Lower lobe of right lung (tissue), 2 donors: ENCODE measurements at regions not wholly inside any gene's neighbourhood (a gene's known extent, or its start where the extent isn't known, plus 50 kb on each side); places are given as distances from the start of the nearest gene placed in this dataset.

Experiments used
- ATAC-seq, 2 donors: fragments of 200-7000 bp; cut with Tn5 transposase; one replicate each; pipeline ENCODE4 v1.9.1; 2020 to 2022; ENCODE audit warnings: mild to moderate bottlenecking in 2 of 2, moderate library complexity in 2 of 2
- DNase-seq: peaks from one replicate; pipeline ENCODE4 v3.0.0-alpha.2; 2020
- H3K27ac ChIP-seq: fragments of 200-600 bp; one replicate; pipeline ENCODE4 v1.8.0; 2022
- H3K27me3 ChIP-seq: fragments of 200-600 bp; one replicate; pipeline ENCODE4 v1.8.0; 2022; ENCODE audit warnings: low read depth
- H3K36me3 ChIP-seq: fragments of 200-600 bp; one replicate; pipeline ENCODE4 v1.8.0; 2022; ENCODE audit warnings: mild to moderate bottlenecking
- H3K4me1 ChIP-seq: fragments of 200-600 bp; one replicate; pipeline ENCODE4 v1.8.0; 2022
- H3K4me3 ChIP-seq: fragments of 200-600 bp; one replicate; pipeline ENCODE4 v1.8.0; 2022; ENCODE audit warnings: mild to moderate bottlenecking
- H3K9me3 ChIP-seq: fragments of 200-600 bp; one replicate; pipeline ENCODE4 v1.8.0; 2022
- intact Hi-C: fragments of 100-400 bp; cut with DNase I; formaldehyde crosslinking; loops from one replicate; pipeline ENCODE4 v1.11.0; 2022
- TF ChIP-seq, protein P1 (sequence below): fragments of 200-600 bp; IDR thresholded peaks from one replicate; pipeline ENCODE4 v1.8.0; 2022; ENCODE audit warnings: antibody characterized with exemption, mild to moderate bottlenecking
- donor health status: DM: no; HTN: yes; CAD: no; lungs with severe emphysema.

DNA sequence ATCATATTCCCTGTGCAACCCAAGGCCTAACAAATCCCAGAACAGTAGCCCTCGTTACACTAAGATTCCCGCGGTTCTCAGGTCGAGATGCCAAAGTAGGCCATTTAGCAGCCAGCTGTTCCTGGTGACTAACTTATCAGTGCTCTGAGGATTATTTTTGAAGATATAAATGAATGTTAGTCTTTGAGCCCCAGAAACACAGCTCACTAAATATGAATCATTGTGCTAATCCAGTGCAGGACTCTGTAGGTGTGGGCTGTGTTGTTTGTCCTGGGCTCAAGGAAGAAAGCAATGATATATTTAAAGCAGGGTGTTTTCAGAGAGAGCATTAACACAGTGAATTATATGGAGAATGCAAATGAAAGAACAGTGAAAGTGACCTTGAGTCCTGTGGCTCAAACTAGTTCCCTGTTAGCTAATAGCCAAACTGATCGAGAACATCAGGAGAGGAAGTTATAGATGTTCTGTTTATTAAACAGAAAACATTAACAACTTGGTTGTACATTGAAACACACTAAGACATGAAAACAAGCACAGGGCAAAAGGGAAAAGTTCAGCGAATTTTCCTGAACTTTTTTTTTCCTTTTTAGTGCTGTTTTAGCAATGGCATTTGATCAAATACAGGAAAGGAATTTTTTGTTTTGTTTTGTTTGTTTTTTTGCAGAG is 228.3 kb downstream of the RNF152 start:
- no peak overlapping the region for H3K27ac ChIP-seq
- TF ChIP-seq, protein P1, sequence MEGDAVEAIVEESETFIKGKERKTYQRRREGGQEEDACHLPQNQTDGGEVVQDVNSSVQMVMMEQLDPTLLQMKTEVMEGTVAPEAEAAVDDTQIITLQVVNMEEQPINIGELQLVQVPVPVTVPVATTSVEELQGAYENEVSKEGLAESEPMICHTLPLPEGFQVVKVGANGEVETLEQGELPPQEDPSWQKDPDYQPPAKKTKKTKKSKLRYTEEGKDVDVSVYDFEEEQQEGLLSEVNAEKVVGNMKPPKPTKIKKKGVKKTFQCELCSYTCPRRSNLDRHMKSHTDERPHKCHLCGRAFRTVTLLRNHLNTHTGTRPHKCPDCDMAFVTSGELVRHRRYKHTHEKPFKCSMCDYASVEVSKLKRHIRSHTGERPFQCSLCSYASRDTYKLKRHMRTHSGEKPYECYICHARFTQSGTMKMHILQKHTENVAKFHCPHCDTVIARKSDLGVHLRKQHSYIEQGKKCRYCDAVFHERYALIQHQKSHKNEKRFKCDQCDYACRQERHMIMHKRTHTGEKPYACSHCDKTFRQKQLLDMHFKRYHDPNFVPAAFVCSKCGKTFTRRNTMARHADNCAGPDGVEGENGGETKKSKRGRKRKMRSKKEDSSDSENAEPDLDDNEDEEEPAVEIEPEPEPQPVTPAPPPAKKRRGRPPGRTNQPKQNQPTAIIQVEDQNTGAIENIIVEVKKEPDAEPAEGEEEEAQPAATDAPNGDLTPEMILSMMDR = no peak
- intact Hi-C loops = no loop called here
- no peaks in the 10 kb centered on the region for H3K9me3 ChIP-seq
- no peak for ATAC-seq
- no peaks in the 10 kb centered on the region for H3K36me3 ChIP-seq
- H3K4me3 ChIP-seq = no peak overlapping the region
- no peaks in the 10 kb centered on the region for H3K27me3 ChIP-seq
- no peaks in the 10 kb centered on the region for H3K4me1 ChIP-seq
- no peak for DNase-seq

- TF ChIP-seq, protein P1 = no peak
- H3K27me3 ChIP-seq = no peaks in the 10 kb centered on the region
- H3K4me3 ChIP-seq = no peak overlapping the region
- H3K27ac ChIP-seq = no peak overlapping the region
- H3K9me3 ChIP-seq = no peaks in the 10 kb centered on the region
- no peaks in the 10 kb centered on the region for H3K36me3 ChIP-seq
- ATAC-seq = no peak
- no peak for DNase-seq
- H3K4me1 ChIP-seq = no peaks in the 10 kb centered on the region
- intact Hi-C loops = no loop called here
Measured at GRCh38 chr18:61662726-61663125, 230.1 kb downstream of the RNF152 start.

DNA sequence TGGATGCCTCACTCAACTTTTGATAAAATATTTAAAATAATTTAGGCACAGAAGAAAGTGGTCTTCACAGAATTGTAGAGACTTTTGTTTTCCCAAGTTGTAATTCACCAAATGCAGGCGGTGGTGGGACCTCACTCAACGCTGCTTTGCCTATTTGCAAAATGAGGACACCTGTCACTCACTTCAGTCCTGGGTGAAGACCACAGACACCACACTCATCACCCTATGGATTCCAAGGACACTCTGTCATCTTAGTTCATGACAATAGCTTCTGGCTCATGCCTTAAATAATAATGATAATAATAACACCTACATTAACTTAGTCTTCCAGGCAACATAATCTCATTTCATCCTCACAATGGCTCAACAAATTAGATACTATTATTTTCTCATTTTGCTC is 234.4 kb downstream of the RNF152 start:
- DNase-seq (no peak), ATAC-seq (no peak)
- TF ChIP-seq, protein P1 = no peak
- intact Hi-C loops = no loop called here
- H3K4me3 ChIP-seq = no peak overlapping the region
- no peaks in the 10 kb centered on the region for H3K27me3 ChIP-seq
- no peaks in the 10 kb centered on the region for H3K4me1 ChIP-seq
- no peak overlapping the region for H3K27ac ChIP-seq
- H3K9me3 ChIP-seq = no peaks in the 10 kb centered on the region
- H3K36me3 ChIP-seq = no peaks in the 10 kb centered on the region

DNA sequence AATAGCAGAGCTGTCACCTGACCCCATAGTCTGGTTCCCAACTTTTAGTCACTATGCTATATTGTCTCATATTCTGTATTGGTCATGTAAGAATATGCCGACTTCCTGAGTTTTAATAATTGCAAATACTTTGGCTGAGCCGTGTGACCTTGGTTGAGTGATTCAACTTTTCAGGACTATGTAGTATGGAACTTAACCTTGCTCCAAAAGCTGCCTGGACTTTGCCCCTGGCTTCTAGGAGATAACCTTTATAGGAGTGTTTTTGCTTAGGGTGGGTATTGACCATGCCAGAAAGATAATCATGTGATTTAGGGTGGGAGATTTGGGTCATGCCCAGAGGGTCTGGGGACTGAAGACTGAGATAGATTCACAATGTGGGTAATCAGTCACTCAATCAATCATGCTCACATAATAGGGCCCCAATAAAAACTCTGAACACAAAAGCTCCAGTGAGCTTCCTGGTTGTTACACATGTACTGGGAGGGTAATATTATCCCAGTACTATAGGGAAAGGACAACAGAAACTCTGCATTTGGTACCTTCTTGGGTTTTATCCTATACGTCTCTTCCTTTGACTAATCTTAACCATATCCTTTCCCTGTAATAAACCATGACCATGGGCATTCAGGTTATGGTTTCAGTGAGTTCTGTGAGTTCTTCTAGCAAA is 235.6 kb downstream of the RNF152 start:
- Histone ChIP-seq H3K27me3 (no peaks in the 10 kb centered on the region), H3K27ac (no peak overlapping the region), H3K9me3 (no peaks in the 10 kb centered on the region), H3K36me3 (no peaks in the 10 kb centered on the region), H3K4me1 (no peaks in the 10 kb centered on the region), H3K4me3 (no peak overlapping the region)
- intact Hi-C loops = no loop called here
- DNase-seq (no peak), ATAC-seq (no peak)
- TF ChIP-seq, protein P1 = no peak

DNA sequence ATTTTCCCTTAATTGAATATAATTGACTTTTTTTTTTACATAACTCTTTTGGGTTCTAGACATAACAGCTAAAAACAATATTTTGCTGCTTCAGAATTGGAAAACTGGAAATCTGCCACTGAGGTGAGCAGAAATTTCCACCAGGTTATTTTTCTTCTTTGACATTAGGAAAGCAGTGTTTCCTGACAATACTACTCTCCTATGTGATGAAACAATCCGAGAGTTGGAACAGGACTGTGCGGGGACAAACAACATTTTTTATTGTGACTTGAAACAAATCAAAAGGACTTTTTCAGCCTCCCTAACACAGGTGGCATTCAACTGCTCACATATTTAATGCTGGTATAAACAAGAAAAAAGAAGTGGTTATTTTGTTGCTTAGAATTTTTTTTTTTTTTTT is 237.2 kb downstream of the RNF152 start:
- intact Hi-C loops = no loop called here
- Histone ChIP-seq H3K4me1 (no peaks in the 10 kb centered on the region), H3K27ac (no peak overlapping the region), H3K36me3 (no peaks in the 10 kb centered on the region), H3K27me3 (no peaks in the 10 kb centered on the region), H3K4me3 (no peak overlapping the region), H3K9me3 (no peaks in the 10 kb centered on the region)
- ATAC-seq = no peak
- TF ChIP-seq, protein P1 = no peak
- no peak for DNase-seq
